ENCODE measurements at regions not wholly inside any gene's neighbourhood (a gene's known extent, or its start where the extent isn't known, plus 50 kb on each side); places are given as distances from the start of the nearest gene placed in this dataset.

DNA sequence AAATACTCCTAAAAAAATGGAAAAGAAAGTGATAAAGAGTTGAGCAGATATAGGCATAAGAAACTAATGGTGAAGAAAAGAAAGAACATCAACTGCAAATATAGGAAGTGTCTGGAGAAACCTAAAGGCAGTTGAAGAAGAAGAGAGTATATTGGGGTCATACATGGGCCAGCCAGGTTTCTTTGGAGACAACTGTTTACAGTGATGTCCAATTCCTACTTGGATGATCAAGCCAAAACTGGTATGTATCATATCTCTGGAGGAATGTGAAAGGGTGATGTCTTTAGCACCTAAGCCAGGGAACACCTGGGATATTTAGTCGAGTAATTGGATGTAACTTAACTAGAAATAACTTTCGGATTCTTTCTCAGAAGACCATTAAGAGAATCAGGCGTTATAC lies 129.3 kb upstream of the FLRT2 start:
- DNase-seq = no peak

DNA sequence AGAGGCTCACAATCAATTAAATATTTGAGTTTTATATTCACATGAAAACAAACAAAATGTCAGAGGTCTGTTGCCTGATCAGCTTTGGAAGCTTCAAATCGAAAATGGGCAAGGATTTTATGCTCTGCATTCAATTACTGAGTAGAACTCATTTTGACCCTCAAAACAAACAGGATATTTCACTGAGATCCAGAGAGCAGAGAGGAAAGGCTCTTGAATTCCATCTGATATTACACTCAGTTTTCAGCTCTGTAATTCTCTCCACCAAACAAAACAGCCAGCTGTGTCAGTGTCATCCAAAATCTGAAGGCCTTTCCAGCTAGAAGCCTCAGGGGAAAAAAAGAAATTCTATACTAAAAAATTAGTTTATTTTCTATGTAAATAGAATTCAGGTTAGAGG lies 128.6 kb upstream of the FLRT2 start:
- DNase-seq = no peak

DNA sequence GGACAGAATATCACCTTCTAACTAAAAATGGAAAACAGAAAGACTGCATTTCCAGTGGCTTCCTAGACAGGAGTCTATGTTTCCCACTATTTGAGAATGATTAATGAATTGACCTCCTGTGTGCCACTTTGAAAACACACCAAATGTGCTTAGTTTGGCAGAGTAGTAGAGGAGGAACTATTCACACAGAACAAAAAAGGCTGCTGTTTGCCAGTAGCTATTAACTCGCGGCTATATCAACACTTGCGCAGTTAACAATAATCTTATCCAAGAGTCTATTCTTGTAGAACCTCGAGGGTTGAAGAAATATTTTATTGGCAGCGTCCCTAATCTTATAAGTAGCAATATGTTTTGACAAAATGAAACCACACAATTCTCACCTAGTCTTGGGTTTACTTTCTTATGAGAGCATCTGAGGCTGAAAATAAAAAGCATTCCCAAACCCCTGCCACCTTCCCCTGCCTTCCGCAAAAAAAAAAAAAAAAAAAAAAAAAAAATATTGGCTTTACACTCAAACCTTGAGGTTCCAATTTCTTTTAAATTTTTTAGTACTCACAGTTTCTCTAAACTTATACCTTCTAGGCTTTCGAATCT lies 127.3 kb upstream of the FLRT2 start:
- DNase-seq = no peak

DNA sequence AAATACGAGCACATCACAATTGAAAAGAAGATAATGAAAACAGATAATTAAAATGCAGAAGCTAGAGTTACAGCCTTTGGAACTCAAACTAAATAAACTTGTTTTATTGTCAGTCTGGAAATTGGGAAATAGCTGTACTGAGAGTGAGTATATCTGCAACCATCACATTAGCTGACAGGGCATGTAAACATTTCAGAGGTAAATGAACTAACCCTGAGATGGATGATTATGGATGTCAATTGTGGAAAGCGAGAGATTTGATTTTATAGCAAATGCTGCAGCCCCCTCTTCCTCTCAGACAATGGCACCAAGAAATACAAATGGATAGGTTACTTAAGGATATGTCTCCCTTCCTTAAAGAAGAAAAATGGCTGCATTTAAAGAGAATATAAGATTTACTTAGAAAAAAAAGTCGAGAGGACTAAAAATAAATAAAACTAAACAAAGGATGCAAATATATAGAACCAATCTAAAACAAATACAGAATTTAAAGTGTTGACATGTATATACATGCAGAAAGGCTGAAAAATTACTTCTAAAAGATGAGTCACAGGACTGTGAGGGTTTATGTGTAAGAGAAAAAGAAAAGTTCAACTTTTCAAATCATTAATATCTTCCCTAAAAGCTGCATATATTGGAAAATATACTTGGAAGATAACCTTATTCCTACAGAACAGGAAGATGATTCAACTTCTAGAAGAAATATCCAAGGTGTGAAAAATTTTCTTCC lies 120.3 kb upstream of the FLRT2 start:
- DNase-seq = no peak

DNA sequence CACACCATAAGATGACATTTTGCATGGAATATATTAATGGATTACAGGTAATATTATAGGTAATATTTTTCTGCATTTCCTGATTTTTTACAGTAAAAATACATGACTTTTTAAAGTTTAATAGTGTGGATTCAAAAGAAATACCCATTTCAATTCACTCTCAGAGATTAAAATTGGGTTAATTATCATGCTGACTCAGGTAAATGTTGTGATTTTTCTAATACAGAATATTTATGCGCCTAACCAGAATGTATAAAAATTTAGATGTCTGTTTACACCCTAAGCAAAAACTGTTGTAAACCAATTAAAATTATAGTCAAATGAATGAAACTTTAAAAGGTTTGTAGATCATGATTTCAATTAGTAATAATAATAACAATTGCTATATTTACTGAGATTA lies 117.2 kb upstream of the FLRT2 start:
- DNase-seq = no peak

DNA sequence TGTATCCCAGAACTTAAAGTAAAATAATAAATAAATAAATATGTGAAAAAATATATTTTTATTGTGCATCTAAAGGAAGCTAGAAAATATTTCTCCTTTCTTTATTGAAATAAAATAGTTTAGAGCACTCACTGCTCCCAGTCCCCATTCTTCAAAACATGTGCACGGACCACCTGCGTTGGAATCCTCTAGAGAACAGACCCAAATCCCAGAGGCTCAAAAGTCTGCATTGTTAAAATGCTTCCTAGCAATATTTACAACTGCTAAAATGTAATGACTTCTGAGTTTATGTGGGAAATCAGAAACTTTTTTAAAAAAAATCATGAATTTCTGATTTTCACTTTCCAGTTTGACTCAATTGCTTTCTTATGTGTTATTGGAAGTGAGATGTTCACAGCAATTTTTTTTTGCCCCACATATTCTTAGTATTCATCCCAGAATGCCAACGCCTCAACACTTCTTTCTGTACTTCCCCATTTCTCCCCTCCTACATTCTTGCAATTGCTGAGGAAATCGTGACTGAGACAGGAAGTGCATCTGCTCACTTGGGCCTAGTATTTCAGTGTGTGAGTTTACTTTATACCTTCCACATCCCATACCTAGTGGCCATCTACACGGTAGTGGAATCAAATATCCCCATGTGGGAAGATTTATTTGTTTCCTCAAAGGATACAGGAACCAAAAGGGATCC lies 116.0 kb upstream of the FLRT2 start:
- DNase-seq = no peak

DNA sequence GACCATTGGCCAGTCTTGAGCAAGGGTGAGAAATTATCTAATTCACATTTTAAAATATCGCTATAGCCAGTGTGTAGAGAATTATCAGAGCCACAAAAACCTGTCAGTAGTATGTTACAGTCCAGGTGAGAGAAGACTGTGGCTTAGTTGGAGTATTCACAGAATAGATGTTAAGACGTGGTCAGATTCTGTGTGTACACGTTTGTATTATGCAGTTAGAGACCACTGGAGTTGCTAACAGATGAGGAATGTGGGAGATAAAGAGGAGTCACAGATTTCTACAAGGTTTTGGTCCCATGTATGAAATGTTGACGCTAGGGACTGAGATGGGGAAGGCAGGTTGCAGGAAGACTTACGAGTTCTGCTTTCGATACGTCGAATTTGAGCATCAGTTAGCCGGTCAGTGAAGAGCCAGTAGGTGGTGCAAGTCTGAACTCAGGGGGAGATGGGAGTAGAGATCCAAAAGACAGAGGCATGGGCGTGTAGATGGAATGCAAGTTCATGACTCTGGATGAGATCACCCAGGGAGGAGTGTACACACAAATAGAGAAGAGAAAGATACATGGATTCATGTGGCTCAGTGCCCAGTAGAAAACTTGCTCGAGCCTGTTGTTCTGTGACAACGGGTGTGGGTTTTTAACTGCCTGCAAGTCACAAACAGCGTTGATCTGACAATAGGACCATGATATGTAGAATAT lies 114.8 kb upstream of the FLRT2 start:
- peak; percentile 64 for DNase-seq

DNA sequence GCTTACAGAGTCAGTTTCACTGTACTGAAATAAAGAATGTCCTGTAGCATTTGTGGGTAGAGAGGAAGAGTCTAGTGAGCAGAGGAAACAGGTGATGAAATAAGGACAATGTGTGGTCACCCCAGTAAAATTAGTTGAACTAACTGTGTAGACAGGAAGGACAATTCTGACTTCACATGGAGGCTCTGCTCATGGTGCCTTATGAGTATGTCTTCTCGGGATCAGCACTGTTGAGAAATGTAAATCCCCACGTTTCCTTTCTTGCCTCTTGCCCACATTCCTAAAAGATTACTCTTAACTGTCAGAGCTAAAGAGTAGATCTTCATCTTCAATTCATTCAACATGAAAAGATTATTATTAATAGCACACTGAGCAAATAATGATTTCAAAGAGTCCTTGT lies 113.2 kb upstream of the FLRT2 start:
- DNase-seq = no peak

DNA sequence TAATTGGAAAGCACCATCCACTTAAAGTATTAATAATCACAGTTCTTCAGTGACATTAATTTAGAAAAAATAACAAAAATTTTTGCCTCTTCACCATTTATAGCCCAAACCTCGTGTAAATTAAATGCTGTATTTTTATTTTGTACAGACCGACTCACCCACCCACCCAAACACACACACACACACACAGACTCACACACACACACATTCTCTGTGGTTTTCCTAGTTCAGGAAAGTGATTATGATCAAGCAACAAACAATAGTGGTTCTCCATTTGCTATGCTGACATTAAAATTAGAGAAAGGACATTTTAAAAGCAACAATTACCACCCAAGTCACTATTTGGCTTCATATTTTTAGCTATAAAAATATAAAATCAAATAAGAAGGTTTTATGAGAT lies 112.5 kb upstream of the FLRT2 start:
- no peak for DNase-seq

DNA sequence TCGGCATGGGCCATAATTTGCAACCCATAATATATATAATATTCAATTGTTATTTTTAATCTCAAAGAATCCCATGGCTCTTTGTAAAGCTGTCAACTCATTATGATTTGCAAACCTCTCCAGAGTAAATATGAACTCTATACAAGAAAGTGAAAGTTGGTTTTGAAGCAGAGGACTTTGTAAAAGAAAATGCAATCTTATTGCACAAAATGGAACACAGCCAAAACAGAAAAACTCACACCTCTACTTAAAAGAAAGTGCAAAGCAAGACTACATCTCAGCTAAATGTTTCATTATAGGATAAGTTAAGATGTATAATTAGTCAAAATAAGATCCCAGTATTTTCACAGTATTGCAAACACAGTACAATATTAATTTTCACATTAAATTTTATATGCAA lies 111.2 kb upstream of the FLRT2 start:
- DNase-seq = no peak

DNA sequence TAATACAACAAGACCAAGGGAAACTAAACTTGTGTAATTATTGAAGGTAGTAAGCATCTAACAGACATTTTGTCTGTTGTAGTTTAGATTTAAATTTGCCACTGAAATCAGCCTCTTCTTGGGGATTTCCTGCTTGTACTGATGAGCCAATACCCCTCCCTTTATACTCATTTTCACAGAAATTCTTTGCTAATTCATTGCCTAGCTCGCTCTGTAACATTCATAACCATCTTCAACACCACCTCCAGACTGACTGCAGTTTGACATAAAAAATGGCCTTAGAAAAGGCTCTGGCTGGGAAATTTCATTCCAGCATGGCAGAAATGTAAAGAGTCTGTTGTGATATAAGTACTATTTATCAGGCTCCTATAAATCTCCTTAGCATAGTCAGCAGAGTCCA lies 109.7 kb upstream of the FLRT2 start:
- DNase-seq = no peak

DNA sequence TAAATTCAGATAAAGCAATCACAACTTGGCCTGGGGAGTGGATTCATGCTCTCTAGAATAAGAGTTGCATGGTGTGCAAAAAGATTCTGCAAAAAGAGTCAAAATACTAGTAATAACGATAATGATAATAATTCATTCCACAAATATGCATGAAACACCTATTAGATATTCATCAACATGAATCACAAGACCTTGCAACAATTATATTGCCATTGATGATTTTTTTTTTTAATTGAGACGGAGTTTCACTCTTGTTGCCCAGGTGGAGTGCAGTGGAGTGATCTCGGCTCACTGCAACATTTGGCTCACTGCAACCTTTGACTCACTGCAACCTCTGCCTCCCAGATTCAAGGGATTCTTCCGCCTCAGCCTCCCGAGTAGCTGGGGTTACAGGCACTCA lies 109.2 kb upstream of the FLRT2 start:
- no peak for DNase-seq

DNA sequence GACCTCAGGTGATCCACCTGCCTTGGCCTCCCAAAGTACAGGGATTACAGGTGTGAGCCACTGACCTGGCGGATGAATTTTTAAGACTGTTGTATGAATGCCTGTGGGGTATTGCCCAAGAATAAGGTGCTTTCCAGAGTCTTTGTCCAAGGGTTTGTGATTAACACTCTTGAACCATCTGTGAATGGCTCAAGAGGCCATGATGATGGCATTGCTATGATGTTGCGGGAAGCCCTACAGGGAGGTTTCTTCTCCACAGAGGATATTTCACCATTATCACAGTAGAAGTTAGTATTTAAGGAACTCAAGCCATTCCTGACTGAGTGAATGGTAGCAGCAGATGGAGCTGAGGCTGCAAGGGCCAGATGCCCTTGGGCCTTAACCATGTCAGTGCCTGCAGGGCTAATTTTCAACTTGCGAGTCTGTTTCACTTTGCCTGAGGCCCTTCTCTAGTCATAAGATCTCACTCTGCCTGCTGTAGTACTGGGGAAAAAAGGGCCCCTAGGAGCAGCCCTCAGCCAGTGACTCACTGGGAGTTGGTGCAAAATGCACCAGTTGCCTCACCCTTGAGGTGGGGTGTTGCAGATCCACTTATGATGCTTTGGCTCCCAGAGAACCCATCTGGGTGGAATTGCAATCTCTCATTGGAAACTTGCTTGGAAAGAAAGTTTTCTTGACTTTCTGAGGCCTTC lies 108.6 kb upstream of the FLRT2 start:
- DNase-seq = no peak

DNA sequence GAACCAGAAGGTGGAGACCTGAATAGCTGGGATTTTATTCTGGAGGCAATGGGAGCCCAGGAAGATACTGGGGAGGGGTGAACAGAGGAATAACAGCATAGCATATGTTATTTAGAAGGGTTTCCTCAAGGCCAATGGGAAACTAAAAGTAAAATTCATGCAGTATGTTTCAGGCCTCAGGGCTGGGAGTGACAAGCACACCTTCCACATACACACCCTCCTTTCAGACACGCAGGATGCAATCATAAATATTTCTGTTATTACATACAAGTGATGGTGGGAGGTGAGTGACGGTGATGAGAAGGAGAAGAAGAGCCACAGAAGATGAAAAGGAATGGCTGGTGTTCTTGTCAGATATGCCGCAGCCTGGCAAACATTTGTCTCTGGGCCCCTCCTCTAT lies 106.1 kb upstream of the FLRT2 start:
- DNase-seq = no peak

DNA sequence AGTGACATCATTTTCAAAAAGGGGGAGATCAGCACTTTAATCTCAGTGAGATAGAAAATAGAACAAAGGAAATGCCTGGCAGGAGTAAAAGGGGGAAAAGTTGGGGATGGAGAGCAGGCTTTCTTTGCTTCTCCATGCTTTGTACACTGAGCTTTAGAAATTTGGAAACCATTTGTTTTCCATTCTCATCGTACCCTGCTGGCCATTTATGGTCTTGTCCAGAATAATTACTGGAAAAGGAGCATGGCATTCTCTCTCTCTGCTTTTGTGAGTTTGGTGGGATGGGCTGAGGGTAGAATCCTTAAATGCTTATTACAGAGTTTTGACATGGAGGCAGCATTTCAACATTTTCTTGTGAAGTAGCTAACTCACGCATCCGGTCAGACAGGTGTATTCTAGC lies 104.4 kb upstream of the FLRT2 start:
- no peak for DNase-seq

DNA sequence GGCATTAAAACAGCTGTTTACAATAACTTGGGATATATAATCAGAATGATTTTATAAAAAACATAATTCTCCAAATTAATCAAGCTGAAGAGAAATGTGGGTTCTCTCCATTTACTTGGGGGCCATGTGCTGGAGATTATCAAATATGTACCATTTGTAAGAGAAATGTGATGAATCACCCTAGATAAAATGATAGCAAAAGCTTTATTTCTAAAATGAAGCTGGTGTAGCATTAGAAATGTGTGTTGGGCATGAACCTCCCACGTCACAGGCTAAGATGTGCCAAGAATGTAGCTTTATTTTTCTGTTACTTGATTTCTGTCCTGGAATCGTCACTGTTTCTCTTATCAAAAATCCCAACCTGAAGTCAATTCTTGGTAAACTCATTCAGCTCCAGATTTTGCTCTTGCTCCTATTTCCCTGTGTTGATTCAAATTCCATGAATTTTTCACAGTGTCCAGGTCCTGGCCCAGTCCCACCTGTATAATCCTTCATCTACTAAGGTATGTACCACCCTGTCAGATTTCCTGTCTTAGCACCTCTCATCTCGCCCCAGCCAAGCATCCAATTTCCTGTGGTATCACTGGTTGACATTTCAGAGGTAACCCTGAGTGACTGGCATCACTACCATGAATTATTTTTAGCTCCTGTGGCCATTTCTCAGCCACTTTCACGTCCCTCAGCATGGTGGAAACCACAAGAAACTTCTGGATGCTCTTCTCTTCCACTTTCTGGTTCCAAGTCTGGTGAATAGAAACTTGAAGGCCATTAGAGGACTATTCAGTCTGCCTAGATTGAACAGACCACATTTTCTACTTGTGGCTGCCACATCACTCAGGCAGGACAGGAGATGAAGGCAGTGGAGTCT lies 103.6 kb upstream of the FLRT2 start:
- no peak for DNase-seq

DNA sequence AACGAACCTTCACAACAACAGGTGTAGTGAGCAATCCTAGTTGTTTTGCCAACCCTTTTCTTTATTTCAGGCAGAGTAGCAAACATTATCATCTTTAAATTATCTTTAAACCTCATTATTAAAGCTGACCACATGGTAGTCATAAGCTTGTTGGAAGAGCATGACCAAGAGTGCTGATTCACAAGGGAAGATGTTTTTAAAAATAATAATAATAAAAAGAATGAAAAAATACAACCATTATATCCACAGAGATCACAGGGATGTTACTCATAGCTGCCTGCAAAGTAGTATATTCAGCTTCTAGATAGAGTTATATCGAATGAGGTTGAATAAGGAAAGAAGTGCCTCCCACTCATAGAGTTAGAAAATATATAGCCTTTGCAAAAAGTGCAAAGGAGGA lies 101.0 kb upstream of the FLRT2 start:
- DNase-seq = no peak

DNA sequence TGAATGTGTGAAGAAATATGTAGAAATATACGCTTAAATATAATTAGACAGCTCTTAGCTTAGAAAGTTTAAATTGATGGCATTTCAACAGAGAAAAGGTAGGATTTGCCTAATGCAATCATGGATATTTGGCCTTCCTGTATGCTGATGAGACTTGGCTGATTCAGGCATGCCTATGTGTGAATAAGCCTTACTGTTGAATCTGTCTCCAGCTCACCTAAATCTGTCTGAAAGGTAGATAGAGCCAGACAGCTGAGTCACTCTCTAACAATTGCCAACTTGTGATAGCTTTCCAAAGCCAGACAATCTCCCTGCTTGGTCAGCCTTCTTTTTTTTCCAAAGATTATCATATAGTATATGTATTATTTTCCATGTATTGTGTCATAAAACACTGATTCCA lies 92.8 kb upstream of the FLRT2 start:
- no peak for DNase-seq

DNA sequence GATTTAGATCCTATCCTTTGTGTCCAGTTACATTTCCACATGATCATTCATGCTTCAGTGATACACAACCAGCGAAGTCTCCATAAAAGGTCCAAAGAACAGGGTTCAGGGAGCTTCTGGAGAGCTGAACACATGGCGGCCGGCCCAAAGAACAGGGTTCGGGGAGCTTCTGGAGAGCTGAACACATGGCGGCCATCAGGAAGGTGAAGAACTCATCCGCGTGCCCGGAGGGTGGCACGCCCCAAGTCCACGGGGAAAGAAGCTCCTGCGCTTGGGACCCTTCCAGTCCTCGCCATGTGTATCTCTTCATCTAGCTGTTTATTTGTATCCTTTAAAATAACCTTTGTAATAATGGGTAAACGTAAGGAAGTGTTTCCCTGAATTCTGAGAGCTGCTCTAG lies 91.9 kb upstream of the FLRT2 start:
- no peak for DNase-seq

DNA sequence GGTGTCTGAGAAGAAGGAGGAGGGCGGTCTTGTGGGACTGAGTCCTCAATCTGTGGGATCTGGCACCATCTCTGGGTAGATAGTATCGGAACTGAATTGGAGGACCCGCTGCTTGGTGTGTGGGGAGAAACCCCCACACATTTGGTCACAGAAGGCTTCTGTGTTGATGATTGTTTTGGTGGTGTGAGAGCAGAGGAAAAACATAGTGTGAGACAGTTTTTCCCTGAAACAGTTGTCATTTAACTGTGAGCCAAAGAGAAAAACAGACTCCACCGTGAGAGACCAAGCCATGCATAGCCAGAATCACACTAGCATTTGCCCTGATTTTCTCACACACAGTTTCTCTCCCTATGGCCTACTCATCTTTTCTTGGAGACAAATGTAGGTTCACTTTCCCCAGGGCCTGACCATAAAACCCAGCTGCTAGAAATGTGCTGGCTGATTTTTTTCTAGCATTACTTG lies 91.4 kb upstream of the FLRT2 start:
- DNase-seq = no peak

DNA sequence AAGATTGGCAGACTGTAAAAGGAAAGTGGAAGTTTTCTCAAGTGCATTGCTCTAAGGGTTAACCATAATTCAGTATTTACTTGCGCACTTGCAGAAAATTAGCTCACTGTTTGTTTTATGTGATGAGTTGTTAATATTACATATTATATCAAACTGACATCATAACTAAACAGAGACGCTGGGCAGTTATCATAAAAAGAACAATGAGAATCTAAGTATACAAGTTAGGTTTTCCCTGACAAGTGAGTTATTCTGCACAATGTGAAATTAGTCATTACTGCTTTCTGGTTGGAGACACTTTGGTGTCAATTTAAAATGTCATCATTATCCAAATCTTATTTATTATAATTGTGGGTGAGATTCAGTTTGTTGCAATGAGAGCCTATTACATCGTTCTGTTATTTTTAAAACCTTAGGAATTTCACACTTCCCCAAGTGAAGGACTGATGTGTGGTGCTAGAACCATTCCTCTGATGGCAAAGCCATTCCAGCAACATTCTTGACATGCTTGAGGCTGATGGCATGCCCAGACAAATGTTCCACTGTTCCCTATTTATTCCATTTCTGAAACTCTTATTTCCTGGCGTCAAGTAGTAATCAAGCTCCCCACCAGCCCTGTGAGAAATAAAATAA lies 90.1 kb upstream of the FLRT2 start:
- no peak for DNase-seq

All from NCI-H345 (cell line).